M059J (cell line): ENCODE measurements at regions not wholly inside any gene's neighbourhood (a gene's known extent, or its start where the extent isn't known, plus 50 kb on each side); places are given as distances from the start of the nearest gene placed in this dataset.
A peak's percentile ranks its signal among the peaks of the same experiment; 100 is the strongest.

ENCODE experiments used
- DNase-seq: peaks from one replicate; pipeline ENCODE4 v3.0.0-alpha.2; 2012; ENCODE audit warnings: low read depth

DNA sequence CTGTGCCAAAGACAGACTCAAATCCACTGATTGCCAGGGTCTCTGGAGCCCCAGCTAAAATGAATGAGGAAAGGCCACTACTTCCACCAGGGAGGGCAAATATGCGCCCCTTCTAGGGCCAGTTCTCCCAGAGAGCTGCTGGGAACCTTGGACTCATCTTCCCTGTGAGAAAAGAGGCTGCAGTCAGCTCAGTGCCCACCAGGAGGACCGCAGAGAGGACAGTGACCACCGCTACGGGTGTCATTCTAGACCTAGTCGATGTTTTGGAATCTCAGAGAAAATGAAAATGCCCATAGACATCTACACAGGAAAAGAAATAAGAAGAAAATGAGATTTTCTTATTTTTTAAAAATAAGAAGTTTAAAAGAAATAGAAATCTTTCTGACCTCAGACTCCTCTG, 235.1 kb downstream of the UQCRFS1 start:
- DNase-seq, result no peak

DNA sequence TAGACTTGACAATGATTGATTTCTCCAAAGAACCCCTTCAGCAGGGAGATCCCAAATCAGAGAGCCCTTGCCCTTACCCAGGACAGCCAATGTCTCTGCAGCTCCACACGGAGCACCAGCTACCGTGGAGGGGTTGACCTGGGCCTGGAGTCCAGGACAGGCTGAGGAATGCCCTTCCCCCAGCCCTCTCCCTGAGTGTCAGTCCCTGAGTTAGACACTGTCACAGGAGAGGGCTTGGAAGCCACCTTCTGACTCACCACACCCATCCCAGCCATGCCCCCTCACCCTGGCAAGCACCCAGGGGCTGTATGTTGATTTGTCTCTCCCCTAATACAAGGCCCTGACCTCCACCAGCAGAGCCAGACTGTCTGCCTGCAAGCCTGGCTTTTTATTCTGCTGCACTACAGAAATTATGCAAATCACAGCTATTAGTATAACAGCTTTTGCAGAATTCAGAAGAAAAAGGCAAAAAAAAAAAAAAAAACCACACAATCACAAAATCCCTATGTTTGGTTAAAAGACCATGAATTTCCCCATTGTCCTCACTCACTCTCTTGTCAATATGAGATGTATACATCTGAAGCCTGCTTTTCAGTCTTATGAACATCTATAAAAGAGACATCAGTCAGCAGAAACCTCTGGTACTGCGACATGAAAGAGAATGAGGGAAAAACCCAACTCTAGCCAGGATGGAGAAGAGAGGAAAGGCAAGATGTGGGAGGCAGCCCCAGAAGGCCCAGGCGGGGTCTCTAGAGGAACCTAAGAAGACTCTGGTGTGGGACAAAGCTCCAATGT, 240.7 kb downstream of the UQCRFS1 start:
- no peak for DNase-seq

GRCh38 chr19:28971513-28971912, 241.4 kb downstream of the UQCRFS1 start:
- DNase-seq, result no peak

GRCh38 chr19:28971049-28971448, 241.9 kb downstream of the UQCRFS1 start:
- DNase-seq, result peak; percentile 7

- no peak for DNase-seq
These were observed 244.2 kb downstream of the UQCRFS1 start for GRCh38 chr19:28968721-28969120.

DNA sequence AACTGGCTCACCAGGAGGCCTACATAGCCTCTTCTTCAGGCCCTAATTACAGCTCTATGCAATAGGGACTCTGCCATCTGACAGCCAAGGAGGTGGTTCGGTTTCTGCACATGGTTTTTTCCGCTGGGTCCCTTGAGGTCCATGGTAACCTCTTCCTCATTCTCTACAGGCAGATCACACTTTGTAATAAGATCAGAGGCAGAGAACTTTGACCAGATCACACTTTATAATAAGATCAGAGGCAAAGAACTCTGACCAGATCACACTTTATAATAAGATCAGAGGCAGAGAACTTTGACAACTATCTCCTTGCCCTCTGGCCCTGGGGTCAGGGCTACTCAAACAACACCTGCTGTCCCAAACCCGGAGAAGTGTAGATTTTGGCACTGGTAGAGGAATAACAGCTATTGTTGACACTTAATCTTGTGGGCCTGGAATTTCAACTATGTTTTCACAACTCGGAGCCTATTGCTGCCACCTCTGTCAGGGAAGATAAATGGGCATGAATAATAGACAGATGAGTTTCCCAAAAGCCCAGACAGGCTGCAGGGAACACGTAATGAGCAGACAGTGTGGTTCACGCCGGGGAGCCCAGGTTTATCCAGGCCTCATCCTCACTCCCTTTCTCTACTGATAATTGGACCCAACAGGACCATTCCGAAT, 246.1 kb downstream of the UQCRFS1 start:
- DNase-seq, result no peak

DNA sequence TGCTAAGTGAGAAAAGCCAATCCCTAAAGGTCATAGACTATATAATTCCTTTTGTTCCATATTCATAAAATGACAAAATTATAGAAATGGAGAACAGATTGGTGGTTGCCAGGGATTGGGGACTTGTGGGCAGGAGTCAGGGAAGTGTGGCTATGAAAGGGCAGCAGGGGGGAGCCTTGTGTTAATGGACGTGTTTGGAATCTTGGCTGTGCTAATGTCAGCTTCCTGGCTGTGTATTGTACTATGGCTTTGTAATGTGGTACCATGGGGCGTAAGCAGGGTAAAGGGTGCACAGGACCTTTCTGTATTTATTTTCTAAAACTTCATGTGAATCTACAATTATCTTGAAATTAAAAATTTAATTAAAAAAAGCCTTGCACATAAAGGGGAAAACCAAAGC, 248.5 kb downstream of the UQCRFS1 start:
- no peak for DNase-seq

- DNase-seq, result no peak
These were observed 249.3 kb downstream of the UQCRFS1 start for GRCh38 chr19:28963486-28964250.

DNA sequence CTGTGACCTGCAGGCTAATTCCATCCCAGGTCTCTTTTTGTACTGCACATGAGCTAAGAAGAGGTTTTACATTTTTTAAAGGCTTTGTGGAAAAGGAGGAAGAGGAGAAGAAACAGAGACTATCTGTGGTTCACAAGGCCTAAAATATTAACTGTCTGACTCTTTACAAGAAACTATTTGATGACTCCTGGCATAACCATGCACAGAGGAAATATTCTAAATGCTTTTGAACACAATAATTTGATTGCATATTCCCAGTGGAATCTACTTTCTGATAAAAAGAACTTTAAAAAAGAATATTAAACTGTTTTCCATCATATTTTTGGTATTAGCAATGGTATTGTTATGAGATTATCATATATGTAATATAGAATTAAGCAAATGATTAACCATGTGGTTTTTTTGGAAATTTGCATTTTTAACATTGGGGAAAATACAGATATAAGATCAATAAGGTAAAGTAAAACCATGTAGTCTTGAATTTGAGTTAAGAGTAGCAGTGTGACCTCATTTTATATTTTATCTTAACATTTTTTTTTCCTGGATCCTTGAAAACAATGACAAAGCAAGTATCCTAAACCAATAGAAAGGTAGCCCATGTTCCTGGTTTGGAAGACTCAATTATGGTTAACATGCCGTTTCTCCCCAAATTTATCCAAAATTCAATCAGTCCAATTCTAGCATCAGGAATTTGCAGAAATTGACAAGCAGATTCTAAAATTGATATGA, 251.0 kb downstream of the UQCRFS1 start:
- peak; percentile 28 for DNase-seq

DNA sequence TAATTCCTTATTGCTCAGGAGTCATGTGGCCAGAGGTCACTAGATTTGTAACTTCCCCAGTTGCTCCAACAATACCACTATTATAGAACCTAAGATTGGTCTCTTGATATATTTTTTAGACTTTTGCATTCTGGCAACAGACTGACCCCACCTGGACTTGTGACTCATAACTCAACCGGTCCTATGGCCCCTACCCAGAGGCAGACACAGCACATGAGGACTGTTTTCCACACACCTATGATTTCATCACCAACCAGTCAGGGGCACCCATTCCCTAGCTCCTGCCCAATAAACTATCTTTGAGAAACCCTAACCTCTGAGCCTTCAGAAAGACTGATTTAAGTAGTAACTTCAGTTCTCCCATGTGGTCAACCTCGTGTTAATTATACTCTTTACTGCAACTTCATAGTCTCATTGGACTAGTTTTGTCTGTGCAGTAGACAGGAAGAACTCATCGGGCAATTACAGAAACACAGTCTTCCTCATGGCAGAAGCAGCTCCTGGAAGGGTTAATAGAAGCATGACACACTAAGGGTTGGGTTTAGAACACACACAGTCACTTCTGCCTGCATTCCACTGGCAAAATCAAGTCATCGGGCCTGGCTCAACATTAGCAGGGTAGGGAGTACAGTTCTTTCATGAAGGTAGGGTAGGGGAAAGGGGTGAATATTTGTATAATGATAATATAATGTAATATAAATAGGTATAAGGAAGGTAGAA, 251.8 kb downstream of the UQCRFS1 start:
- DNase-seq, result peak; percentile 17

DNA sequence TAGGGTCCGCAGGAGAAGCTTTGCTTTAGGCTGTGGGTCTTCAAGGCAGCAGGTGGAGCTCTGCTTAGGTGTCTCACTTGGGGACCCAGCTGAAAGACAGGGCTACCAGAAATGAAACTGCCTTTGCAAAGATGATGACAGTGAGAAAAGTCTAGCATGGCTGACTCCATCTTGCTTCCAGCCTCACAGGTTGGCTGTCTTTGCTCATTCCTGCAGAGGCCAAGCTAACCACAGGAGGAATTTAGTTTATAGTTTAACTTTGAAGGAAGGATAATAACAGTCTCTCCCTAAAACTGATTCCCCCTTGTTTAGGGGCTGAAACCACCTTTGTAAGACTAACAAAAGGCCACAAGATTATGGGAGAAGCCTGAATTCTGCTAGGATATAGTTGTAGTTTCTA, 252.4 kb downstream of the UQCRFS1 start:
- no peak for DNase-seq

DNA sequence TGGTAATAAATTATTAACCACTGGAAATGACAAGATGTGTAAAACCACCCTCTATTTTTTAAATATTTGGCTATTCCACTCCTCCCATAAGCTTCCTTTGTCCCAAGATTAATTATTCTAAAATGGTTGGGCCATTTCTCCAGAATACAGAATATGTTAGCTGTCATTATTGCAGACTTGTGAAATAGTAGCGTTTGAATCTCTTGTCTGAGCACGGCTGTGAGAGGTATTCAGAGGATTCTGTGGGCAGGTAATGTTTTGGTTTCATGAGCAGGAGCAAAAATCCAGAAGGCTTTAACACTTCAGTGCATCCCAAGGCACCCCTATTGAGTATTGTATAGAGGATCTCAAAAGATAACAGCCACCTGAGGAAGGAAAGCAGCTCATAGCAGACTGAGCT, 256.0 kb downstream of the UQCRFS1 start:
- no peak for DNase-seq

- DNase-seq, result no peak
These were observed 256.5 kb downstream of the UQCRFS1 start for GRCh38 chr19:28956421-28956820.

DNA sequence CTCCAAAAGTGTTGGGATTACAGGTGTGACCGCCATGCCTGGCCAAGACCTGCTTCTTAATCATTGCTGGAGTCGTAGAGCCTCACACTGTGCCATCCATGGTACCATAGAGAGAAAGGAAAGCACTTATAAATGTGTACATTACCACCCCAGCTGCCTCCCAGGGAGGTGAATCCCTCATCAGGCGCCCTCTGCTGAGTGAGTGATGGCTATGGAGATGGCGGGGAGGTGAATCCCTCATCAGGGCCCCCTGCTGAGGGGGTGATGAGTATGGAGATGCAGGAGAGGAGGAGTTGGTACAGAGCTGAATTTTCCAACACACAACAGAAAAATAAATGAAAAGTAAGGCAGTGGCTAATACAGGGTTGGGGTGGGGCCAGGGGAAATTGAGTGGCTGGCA, 263.4 kb downstream of the UQCRFS1 start:
- DNase-seq, result no peak

GRCh38 chr19:28949027-28949426, 263.9 kb downstream of the UQCRFS1 start:
- no peak for DNase-seq

DNA sequence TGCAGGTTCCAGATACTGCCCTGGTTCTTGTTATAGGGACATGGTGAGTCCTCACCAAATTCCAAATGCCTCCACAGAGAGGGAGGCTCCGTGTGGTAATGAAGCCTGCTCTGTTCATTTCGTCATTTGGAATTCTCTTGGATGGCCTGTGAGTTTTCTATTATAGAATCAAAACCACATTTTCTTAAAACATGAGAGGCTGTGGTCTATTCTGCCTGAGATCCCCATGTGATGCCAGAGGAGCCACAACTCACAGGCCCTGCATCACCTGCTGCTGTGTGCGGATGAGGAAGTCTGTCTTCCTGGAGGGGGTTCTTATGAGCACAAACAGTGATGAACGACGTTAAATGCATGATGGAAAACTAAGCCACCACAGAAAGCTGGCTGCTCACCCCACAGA, 264.4 kb downstream of the UQCRFS1 start:
- DNase-seq, result no peak

- no peak for DNase-seq
These were observed 264.9 kb downstream of the UQCRFS1 start for GRCh38 chr19:28948026-28948425.

GRCh38 chr19:28943651-28944050, 269.3 kb downstream of the UQCRFS1 start:
- no peak for DNase-seq

DNA sequence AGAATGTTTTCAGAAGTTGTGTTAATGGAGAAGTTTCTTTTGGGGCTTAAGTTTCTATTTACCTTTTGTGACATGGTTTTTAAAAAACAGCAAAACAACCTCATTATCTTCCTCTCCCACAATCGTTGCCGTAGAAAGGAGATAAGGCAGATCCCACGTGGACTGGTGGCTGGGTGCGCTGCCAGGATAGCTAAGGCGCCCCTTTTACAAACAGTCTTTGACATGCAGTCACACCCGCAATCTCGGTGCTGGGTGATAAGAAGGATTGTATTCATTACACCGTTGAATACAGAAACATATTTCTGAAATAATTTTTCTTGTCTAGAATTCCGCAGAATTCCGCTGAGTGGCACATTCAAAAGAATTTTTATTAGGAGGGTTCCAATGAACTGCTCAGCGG, 271.1 kb downstream of the UQCRFS1 start:
- no peak for DNase-seq

GRCh38 chr19:28940751-28941500, 272.0 kb downstream of the UQCRFS1 start:
- DNase-seq, result no peak

GRCh38 chr19:28939236-28939635, 273.7 kb downstream of the UQCRFS1 start:
- no peak for DNase-seq
